Neural progenitor cell (in vitro differentiated cells): ENCODE measurements at regions not wholly inside any gene's neighbourhood (a gene's known extent, or its start where the extent isn't known, plus 50 kb on each side); places are given as distances from the start of the nearest gene placed in this dataset.

Experiments used
- CTCF ChIP-seq: fragments of 200-600 bp; sonication (generic); IDR thresholded peaks from 2 replicates; pipeline ENCODE4 v1.5.1; 2017; ENCODE audit warnings: antibody characterized with exemption, mild to moderate bottlenecking
- EZH2 ChIP-seq: fragments of 200-600 bp; sonication (generic); IDR thresholded peaks from 2 replicates; pipeline ENCODE4 v1.6.1; 2017; ENCODE audit warnings: antibody characterized with exemption, mild to moderate bottlenecking, moderate library complexity
- EZH2phosphoT487 ChIP-seq: fragments of 200-600 bp; sonication (generic); IDR thresholded peaks from 2 replicates; pipeline ENCODE4 v1.6.1; 2017; ENCODE audit warnings: antibody characterized with exemption

- TF ChIP-seq CTCF (no peak), EZH2phosphoT487 (no peak), EZH2 (no peak)
Measured at GRCh38 chr20:7123457-7123856, 356.0 kb downstream of the BMP2 start.
